ENCODE measurements at regions not wholly inside any gene's neighbourhood (a gene's known extent, or its start where the extent isn't known, plus 50 kb on each side); places are given as distances from the start of the nearest gene placed in this dataset.

- TF ChIP-seq, protein P1, sequence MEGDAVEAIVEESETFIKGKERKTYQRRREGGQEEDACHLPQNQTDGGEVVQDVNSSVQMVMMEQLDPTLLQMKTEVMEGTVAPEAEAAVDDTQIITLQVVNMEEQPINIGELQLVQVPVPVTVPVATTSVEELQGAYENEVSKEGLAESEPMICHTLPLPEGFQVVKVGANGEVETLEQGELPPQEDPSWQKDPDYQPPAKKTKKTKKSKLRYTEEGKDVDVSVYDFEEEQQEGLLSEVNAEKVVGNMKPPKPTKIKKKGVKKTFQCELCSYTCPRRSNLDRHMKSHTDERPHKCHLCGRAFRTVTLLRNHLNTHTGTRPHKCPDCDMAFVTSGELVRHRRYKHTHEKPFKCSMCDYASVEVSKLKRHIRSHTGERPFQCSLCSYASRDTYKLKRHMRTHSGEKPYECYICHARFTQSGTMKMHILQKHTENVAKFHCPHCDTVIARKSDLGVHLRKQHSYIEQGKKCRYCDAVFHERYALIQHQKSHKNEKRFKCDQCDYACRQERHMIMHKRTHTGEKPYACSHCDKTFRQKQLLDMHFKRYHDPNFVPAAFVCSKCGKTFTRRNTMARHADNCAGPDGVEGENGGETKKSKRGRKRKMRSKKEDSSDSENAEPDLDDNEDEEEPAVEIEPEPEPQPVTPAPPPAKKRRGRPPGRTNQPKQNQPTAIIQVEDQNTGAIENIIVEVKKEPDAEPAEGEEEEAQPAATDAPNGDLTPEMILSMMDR (IDR thresholded peaks at IDR 0.05; ENCODE audit: borderline replicate concordance, extremely low read depth, low read length, poor library complexity, severe bottlenecking): no peak
- TF ChIP-seq EZH2 (IDR thresholded peaks at IDR 0.05; ENCODE audit: borderline replicate concordance, low read depth, low read length, severe bottlenecking): no peak
Measured at GRCh38 chr1:105362438-105362837, 1612.7 kb downstream of the AMY1C start.
